Motor neuron (in vitro differentiated cells): ENCODE measurements at regions not wholly inside any gene's neighbourhood (a gene's known extent, or its start where the extent isn't known, plus 50 kb on each side); places are given as distances from the start of the nearest gene placed in this dataset.
"Not testable (repeated sequence)": the region's sequence is repeated elsewhere in the genome, so short reads cannot be mapped to it uniquely, and the experiment has no call there.

ENCODE experiments used
- ATAC-seq, 8 experiments: fragments of 200-7000 bp; cut with Tn5 transposase; replicated peaks in 6 of 8; 2 replicates each; pipeline ENCODE4 v1.8.0; 2021; ENCODE audit warnings: mild to moderate bottlenecking in 8 of 8, moderate library complexity in 8 of 8
- H3K27ac ChIP-seq, 2 donors: fragments of 250-450 bp; sonication (Bioruptor Pico); 2 replicates each; pipeline ENCODE4 v1.9.0; 2021; ENCODE audit warnings: antibody characterized with exemption in 2 of 2, mild to moderate bottlenecking in 2 of 2, moderate library complexity in 1 of 2
- H3K4me1 ChIP-seq, 2 donors: fragments of 250-450 bp; sonication (Bioruptor Pico); replicated peaks in 1 of 2; 2 replicates each; pipeline ENCODE4 v1.6.1; 2021; ENCODE audit warnings: antibody characterized with exemption in 2 of 2, mild to moderate bottlenecking in 2 of 2, moderate library complexity in 1 of 2
- H3K4me3 ChIP-seq, 5 donors: fragments of 250-450 bp; sonication (Bioruptor Pico); 2 replicates each; pipeline ENCODE4 v1.9.0; 2021; ENCODE audit warnings: antibody characterized with exemption in 5 of 5, mild to moderate bottlenecking in 5 of 5, moderate library complexity in 4 of 5
- WGBS, 10 experiments: fragments of 450-650 bp; shearing (Covaris generic); methylation state at CpG; one replicate each; pipeline ENCODE4 v1.0.0; 2022; 5-methylcytosine and 5-hydroxymethylcytosine counted together
- in situ Hi-C, 9 experiments: fragments of 400-800 bp; cut with MboI; loops; one replicate each; pipeline ENCODE4 v1.15.0; 2021; ENCODE audit warnings: low sequenced_read_pairs in 9 of 9, low pct_unique_long_range_greater_than_20kb in 2 of 9; ENCODE audit not compliant: unreplicated experiment in 9 of 9

GRCh38 chr1:195733826-195734225 is 874.4 kb downstream of the KCNT2 start:
- no peak overlapping the region for H3K4me3 ChIP-seq
- H3K27ac ChIP-seq: no peak overlapping the region
- in situ Hi-C loops: no loop called here
- no peaks in the 10 kb centered on the region for H3K4me1 ChIP-seq
- 20 to 100% (median 84%) methylated on average over 1 of the region's 1 CpG; no CpG with 5 or more reads in 2 of the 10 experiments for WGBS, 10 experiments
- ATAC-seq: peak in 2 of 8 experiments; percentile 28 to 34

GRCh38 chr1:195733408-195733807 is 874.8 kb downstream of the KCNT2 start:
- in situ Hi-C loops: no loop called here
- ATAC-seq: peak in 1 of 8 experiments; percentile 14
- Histone ChIP-seq H3K4me3 (no peak overlapping the region), H3K27ac (no peak overlapping the region), H3K4me1 (no peaks in the 10 kb centered on the region)
- 80 to 100% (median 88%) methylated on average over 1 to 4 of the region's 4 CpGs for WGBS, 10 experiments

GRCh38 chr1:195731385-195731784 is 876.9 kb downstream of the KCNT2 start:
- in situ Hi-C loops: no loop called here
- 35 to 100% (median 84%) methylated on average over 2 of the region's 2 CpGs for WGBS, 10 experiments
- ATAC-seq: no peak
- Histone ChIP-seq H3K4me3 (no peak overlapping the region), H3K27ac (no peak overlapping the region), H3K4me1 (no peaks in the 10 kb centered on the region)

- WGBS, 10 experiments: 19 to 78% (median 49%) methylated on average over 1 to 4 of the region's 4 CpGs
- H3K4me1 ChIP-seq: no peaks in the 10 kb centered on the region
- no peak overlapping the region for H3K27ac ChIP-seq
- ATAC-seq: no peak
- in situ Hi-C loops: no loop called here
- no peak overlapping the region for H3K4me3 ChIP-seq
These were observed 884.4 kb downstream of the KCNT2 start for GRCh38 chr1:195723796-195724194.

- H3K4me3 ChIP-seq, H3K4me1 ChIP-seq, in situ Hi-C loops, H3K27ac ChIP-seq: not testable (repeated sequence)
- WGBS, 10 experiments: 63 to 100% (median 93%) methylated on average over 1 to 18 of the region's 42 CpGs; no CpG with 5 or more reads in 5 of the 10 experiments
- peak in 1 of 8 experiments; percentile 58 for ATAC-seq
These were observed 885.1 kb downstream of the KCNT2 start for GRCh38 chr1:195722852-195723795.

- not testable (repeated sequence) for ATAC-seq
These were observed 886.1 kb downstream of the KCNT2 start for GRCh38 chr1:195722146-195722545.

GRCh38 chr1:195721210-195721971 is 886.8 kb downstream of the KCNT2 start:
- in situ Hi-C loops: no loop called here
- WGBS, 10 experiments: 61 to 100% (median 91%) methylated on average over 1 to 14 of the region's 14 CpGs; no CpG with 5 or more reads in 2 of the 10 experiments
- H3K4me3 ChIP-seq: no peak overlapping the region
- H3K4me1 ChIP-seq: no peaks in the 10 kb centered on the region
- no peak overlapping the region for H3K27ac ChIP-seq
- ATAC-seq: no peak

More at GRCh38 chr1:195722146-195722545, 886.1 kb downstream of the KCNT2 start:
- in situ Hi-C loops, H3K4me1 ChIP-seq, H3K27ac ChIP-seq, H3K4me3 ChIP-seq: not testable (repeated sequence)
- 35 to 95% (median 85%) methylated on average over 1 to 5 of the region's 6 CpGs; no CpG with 5 or more reads in 5 of the 10 experiments for WGBS, 10 experiments

- in situ Hi-C loops: no loop called here
- Histone ChIP-seq H3K4me3 (no peak overlapping the region), H3K27ac (no peak overlapping the region), H3K4me1 (no peaks in the 10 kb centered on the region)
- WGBS, 10 experiments: 0 to 90% (median 64%) methylated on average over 1 to 3 of the region's 3 CpGs; no CpG with 5 or more reads in 1 of the 10 experiments
- ATAC-seq: peak in 4 of 8 experiments; percentile 40 to 81 (median 58)
These were observed 890.6 kb downstream of the KCNT2 start for GRCh38 chr1:195717651-195718050.

- H3K4me3 ChIP-seq: no peak overlapping the region
- H3K27ac ChIP-seq: no peak overlapping the region
- 13 to 100% (median 82%) methylated on average over 1 to 2 of the region's 2 CpGs for WGBS, 10 experiments
- in situ Hi-C loops: no loop called here
- H3K4me1 ChIP-seq: no peaks in the 10 kb centered on the region
- ATAC-seq: no peak
These were observed 892.6 kb downstream of the KCNT2 start for GRCh38 chr1:195715652-195716051.

GRCh38 chr1:195714248-195714647 is 894.0 kb downstream of the KCNT2 start:
- in situ Hi-C loops: no loop called here
- ATAC-seq: peak in 1 of 8 experiments; percentile 21
- 0 to 100% (median 75%) methylated on average over 1 of the region's 1 CpG; no CpG with 5 or more reads in 2 of the 10 experiments for WGBS, 10 experiments
- H3K4me1 ChIP-seq: peaks cover 0 to 2% of the 10 kb centered on the region in 2 donors
- no peak overlapping the region for H3K4me3 ChIP-seq
- no peak overlapping the region for H3K27ac ChIP-seq

GRCh38 chr1:195709821-195710220 is 898.4 kb downstream of the KCNT2 start:
- no peak overlapping the region for H3K27ac ChIP-seq
- WGBS, 10 experiments: 33 to 100% (median 71%) methylated on average over 1 to 3 of the region's 3 CpGs; no CpG with 5 or more reads in 2 of the 10 experiments
- H3K4me3 ChIP-seq: no peak overlapping the region
- H3K4me1 ChIP-seq: peaks cover 3 to 8% of the 10 kb centered on the region in 2 donors
- peak in 2 of 8 experiments; percentile 40 to 43 for ATAC-seq
- in situ Hi-C loops: no loop called here

- H3K4me1 ChIP-seq: peaks cover 3 to 6% of the 10 kb centered on the region in 2 donors
- 56 to 100% (median 88%) methylated on average over 2 of the region's 2 CpGs for WGBS, 10 experiments
- H3K27ac ChIP-seq: no peak overlapping the region
- in situ Hi-C loops: no loop called here
- no peak for ATAC-seq
- no peak overlapping the region for H3K4me3 ChIP-seq
These were observed 904.2 kb downstream of the KCNT2 start for GRCh38 chr1:195704028-195704427.

GRCh38 chr1:195701149-195701548 is 907.1 kb downstream of the KCNT2 start:
- in situ Hi-C loops: no loop called here
- H3K4me1 ChIP-seq: peaks cover 3 to 6% of the 10 kb centered on the region in 2 donors
- H3K27ac ChIP-seq: no peak overlapping the region
- H3K4me3 ChIP-seq: no peak overlapping the region
- no peak for ATAC-seq
- WGBS, 10 experiments: 19 to 92% (median 82%) methylated on average over 3 to 5 of the region's 5 CpGs
